ENCODE measurements at regions not wholly inside any gene's neighbourhood (a gene's known extent, or its start where the extent isn't known, plus 50 kb on each side); places are given as distances from the start of the nearest gene placed in this dataset.

DNA sequence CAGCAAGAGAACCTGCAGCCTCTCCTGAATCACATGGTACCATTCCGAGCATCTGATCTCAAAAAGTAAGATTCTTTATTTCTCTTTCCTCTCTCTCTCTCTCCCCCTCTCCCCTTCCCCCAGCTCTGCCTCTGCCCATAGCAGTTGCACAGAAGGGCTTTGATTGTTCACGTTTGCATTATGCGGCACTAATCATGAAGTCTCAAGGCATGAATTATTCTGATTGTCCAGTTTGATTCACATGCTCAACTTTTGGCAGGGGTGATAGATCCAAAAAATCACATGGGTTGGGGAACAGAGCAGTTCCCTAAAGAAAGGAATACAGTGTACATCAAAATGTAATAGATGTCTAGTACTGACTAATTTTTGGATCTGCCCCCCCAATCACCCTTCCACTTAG is 380.0 kb upstream of the SOX9 start:
- Histone ChIP-seq H3K4me3 (ENCODE audit: low read depth in 2 of 2, low read length in 2 of 2) (no peak overlapping the region), H3K27ac (ENCODE audit: low read length) (no peak overlapping the region), H3K27me3 (ENCODE audit: control insufficient read depth, insufficient read depth, low read length) (no peaks in the 10 kb centered on the region; the same call in 1 of the 2 replicates), H3K36me3 (ENCODE audit: control insufficient read depth, insufficient read depth, low read length) (no peaks in the 10 kb centered on the region), H3K9me3 (ENCODE audit: control insufficient read depth, insufficient read depth, low read depth, low read length) (no peaks in the 10 kb centered on the region), H3K4me1 (ENCODE audit: control insufficient read depth, insufficient read depth, low read length) (no peaks in the 10 kb centered on the region)
- BruUV-seq (replicated peaks) = no TSS peak
- CTCF ChIA-PET = no interaction called here
- no peak for ATAC-seq
- in situ Hi-C loops (cut with HindIII; ENCODE audit: low pct_unique_long_range_greater_than_20kb, low sequenced_read_pairs) = no loop called here
- intact Hi-C loops (cut with micrococcal nuclease; ENCODE audit: unreplicated experiment) = no loop called here
- TF ChIP-seq, protein P1, sequence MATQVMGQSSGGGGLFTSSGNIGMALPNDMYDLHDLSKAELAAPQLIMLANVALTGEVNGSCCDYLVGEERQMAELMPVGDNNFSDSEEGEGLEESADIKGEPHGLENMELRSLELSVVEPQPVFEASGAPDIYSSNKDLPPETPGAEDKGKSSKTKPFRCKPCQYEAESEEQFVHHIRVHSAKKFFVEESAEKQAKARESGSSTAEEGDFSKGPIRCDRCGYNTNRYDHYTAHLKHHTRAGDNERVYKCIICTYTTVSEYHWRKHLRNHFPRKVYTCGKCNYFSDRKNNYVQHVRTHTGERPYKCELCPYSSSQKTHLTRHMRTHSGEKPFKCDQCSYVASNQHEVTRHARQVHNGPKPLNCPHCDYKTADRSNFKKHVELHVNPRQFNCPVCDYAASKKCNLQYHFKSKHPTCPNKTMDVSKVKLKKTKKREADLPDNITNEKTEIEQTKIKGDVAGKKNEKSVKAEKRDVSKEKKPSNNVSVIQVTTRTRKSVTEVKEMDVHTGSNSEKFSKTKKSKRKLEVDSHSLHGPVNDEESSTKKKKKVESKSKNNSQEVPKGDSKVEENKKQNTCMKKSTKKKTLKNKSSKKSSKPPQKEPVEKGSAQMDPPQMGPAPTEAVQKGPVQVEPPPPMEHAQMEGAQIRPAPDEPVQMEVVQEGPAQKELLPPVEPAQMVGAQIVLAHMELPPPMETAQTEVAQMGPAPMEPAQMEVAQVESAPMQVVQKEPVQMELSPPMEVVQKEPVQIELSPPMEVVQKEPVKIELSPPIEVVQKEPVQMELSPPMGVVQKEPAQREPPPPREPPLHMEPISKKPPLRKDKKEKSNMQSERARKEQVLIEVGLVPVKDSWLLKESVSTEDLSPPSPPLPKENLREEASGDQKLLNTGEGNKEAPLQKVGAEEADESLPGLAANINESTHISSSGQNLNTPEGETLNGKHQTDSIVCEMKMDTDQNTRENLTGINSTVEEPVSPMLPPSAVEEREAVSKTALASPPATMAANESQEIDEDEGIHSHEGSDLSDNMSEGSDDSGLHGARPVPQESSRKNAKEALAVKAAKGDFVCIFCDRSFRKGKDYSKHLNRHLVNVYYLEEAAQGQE (IDR thresholded peaks at IDR 0.05; ENCODE audit: insufficient read depth in 1 of 2, low read depth in 2 of 2, low read length in 1 of 2) = no peak
- TF ChIP-seq TCF7L2 (IDR thresholded peaks at IDR 0.05; ENCODE audit: low read depth, low read length) = no peak
- no peak for DNase-seq (ENCODE audit: low read depth, low spot score)
- POLR2A ChIA-PET = no interaction called here

- BruUV-seq (replicated peaks) = no TSS peak
- ChIA-PET POLR2A (no interaction called here), CTCF (no interaction called here)
- intact Hi-C loops (cut with micrococcal nuclease; ENCODE audit: unreplicated experiment) = no loop called here
- no peak overlapping the region for H3K4me3 ChIP-seq (ENCODE audit: low read depth in 2 of 2, low read length in 2 of 2)
- TF ChIP-seq TCF7L2 (IDR thresholded peaks at IDR 0.05; ENCODE audit: low read depth, low read length) (no peak), CTCF (IDR thresholded peaks at IDR 0.05) (no peak), POLR2AphosphoS5 (IDR thresholded peaks at IDR 0.05; ENCODE audit: low read depth, low read length) (no peak), SIN3A (IDR thresholded peaks at IDR 0.05; ENCODE audit: borderline replicate concordance, insufficient read depth, low read depth, low read length) (no peak)
- TF ChIP-seq, protein P1 (IDR thresholded peaks at IDR 0.05; ENCODE audit: insufficient read depth in 1 of 2, low read depth in 2 of 2, low read length in 1 of 2) = no peak
- in situ Hi-C loops (cut with HindIII; ENCODE audit: low pct_unique_long_range_greater_than_20kb, low sequenced_read_pairs) = no loop called here
- ATAC-seq (no peak), DNase-seq (ENCODE audit: low read depth, low spot score) (no peak)
- H3K36me3 ChIP-seq (ENCODE audit: control insufficient read depth, insufficient read depth, low read length) = no peaks in the 10 kb centered on the region
- no peaks in the 10 kb centered on the region for H3K4me1 ChIP-seq (ENCODE audit: control insufficient read depth, insufficient read depth, low read length)
- no peaks in the 10 kb centered on the region; the same call in 1 of the 2 replicates for H3K27me3 ChIP-seq (ENCODE audit: control insufficient read depth, insufficient read depth, low read length)
- H3K9me3 ChIP-seq (ENCODE audit: control insufficient read depth, insufficient read depth, low read depth, low read length) = no peaks in the 10 kb centered on the region
- H3K27ac ChIP-seq (ENCODE audit: low read length) = no peak overlapping the region
Observed at GRCh38 chr17:71741836-71742235, 379.0 kb upstream of the SOX9 start.

All from Panc1 (cell line).